8988T (cell line): ENCODE measurements at regions not wholly inside any gene's neighbourhood (a gene's known extent, or its start where the extent isn't known, plus 50 kb on each side); places are given as distances from the start of the nearest gene placed in this dataset.
"Not testable (repeated sequence)": the region's sequence is repeated elsewhere in the genome, so short reads cannot be mapped to it uniquely, and the experiment has no call there.

Experiments
- DNase-seq: peaks from one replicate; pipeline ENCODE4 v3.0.0; 2011

DNA sequence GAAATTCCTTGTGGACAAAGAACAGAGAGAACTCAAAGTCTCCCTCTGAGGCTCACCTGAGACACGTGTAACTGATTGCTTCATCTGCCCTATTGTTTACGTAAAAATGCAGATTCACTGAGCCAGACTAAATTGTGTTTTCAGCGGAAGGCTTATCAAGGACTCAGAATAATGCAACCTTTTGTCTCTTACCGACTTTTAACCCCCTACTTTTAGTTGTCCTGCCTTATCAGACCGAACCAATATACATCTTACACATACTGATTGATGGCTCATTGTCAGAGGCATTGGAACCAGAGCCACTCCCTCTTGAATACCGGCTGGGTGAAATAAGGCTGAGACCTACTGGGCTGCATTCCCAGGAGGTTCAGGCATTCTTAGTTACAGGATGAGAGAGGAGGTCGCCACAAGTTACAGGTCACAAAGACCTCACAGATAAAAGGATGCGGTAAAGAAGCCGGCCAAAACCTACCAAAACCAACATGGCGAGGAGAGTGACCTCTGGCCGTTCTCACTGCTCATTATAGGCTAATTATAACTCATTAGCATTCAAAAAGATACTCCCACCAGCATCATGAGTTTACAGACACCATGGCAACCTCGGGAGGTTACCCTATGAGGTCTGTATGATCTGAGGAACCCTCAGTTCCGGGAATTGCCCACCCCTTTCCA lies 95.5 kb upstream of the ZNF184 start:
- DNase-seq, result no peak

GRCh38 chr6:27565839-27566779 lies 93.2 kb upstream of the ZNF184 start:
- no peak for DNase-seq

GRCh38 chr6:27562027-27562410 lies 89.1 kb upstream of the ZNF184 start:
- no peak for DNase-seq

- no peak for DNase-seq
Observed at GRCh38 chr6:27558028-27558724, 85.3 kb upstream of the ZNF184 start.

DNA sequence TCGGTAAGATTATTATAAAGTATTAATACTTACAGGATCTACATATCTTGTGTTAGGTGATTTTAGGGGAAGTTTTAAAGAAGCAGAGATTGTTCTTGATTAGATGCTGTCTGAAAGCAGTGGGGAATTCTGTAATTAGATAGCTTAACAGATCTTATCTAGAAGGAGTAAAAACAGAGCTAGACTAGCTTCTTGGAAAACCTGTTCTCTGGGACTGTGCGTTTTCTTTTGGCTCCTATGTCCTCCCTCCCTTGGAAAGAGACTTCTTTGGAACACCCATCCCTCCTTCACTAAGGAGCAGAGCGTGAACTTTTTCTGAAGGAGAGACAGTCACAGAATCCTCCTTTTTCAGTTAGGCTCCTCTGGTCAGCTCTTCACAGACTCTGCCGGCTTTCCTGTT lies 83.5 kb upstream of the ZNF184 start:
- no peak for DNase-seq

DNA sequence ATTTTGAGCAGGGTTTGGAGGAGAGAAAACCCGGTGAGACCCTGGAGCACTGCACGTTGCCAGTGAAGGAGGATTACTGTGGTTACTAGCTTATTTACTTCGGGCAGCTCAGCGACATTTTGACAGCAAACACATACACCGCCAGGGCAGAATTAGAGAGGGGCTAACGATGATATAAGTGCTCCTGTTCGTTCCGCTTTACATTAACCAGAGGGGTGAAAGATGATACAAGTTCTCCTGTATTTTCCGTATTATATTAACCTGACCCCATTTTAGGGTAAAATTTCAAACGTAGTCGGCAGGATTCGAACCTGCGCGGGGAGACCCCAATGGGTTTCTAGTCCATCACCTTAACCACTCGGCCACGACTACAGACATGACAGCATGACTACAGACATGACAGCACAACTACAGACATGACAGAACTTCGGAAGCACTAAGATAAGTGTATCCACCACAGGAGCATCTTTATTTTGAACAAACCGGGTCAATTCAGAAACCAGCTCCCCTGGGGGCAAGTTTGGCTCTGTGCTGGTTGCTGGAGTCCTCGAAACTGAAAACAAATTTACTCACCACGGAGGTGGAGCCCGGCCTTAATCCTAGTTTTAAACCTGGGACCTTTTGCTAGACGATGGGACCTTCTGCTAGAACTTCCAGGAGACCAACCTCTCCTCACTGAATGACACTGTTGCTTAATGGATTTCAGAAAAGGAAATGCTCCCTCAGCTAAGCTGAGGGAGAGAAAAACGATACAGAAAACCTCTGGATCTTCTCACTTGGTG lies 80.4 kb upstream of the ZNF184 start:
- DNase-seq, result no peak

- no peak for DNase-seq
Observed at GRCh38 chr6:27551607-27552006, 78.7 kb upstream of the ZNF184 start.

DNA sequence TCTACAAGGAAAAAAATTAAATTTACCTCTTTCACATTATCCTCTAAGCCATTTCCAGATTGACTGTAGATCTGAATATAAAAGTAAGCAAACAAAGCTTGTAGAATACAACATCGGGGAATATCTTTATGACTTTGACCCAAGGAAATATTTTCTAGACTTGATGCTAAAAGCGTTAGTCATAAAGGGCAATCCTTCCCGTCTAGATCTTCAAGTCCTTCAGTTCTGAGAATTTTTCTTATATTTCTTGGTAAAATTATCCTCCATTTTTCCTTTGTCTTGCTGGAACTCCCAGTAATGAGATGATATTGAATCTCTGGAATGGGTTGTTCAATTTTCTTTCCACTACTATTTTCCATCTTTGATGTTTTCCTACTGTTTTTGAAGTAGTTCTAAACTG lies 77.8 kb upstream of the ZNF184 start:
- no peak for DNase-seq

DNA sequence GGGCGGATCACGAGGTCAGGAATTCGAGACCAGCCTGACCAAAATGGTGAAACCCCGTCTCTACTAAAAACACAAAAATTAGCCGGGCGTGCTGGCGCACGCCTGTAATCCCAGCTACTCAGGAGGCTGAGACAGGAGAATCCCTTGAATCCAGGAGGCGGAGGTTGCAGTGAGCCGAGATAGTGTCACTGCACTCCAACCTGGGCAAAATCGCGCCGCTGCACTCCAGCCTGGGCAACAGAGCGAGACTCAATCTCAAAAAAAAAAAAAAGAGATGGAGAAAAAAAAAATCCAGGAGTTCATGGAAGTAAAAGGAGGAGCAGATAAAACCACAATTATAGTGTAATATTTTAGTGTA lies 76.3 kb upstream of the ZNF184 start:
- DNase-seq, result not testable (repeated sequence)

GRCh38 chr6:27547157-27548075 lies 74.5 kb upstream of the ZNF184 start:
- DNase-seq, result no peak

DNA sequence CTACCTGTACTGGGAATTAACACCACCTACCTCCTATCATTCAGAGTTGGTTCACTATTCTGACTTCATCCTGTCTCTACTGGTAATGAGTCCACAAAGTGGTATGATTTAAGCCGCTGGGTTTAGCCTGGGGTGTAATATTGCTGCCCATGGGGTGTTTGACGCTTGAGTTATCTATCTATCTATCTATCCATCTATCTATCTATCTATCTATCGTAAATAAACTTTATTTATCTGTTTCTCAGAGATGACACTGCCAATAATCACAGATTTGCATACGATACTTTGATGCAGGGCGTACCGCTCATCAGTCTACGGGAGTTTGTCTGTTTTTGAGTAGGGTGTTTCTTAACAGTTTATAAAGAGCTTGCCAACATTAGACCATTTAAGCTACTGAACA lies 73.6 kb upstream of the ZNF184 start:
- no peak for DNase-seq

GRCh38 chr6:27545271-27546046 lies 72.6 kb upstream of the ZNF184 start:
- DNase-seq, result no peak

- no peak for DNase-seq
Observed at GRCh38 chr6:27544612-27545260, 71.8 kb upstream of the ZNF184 start.

DNA sequence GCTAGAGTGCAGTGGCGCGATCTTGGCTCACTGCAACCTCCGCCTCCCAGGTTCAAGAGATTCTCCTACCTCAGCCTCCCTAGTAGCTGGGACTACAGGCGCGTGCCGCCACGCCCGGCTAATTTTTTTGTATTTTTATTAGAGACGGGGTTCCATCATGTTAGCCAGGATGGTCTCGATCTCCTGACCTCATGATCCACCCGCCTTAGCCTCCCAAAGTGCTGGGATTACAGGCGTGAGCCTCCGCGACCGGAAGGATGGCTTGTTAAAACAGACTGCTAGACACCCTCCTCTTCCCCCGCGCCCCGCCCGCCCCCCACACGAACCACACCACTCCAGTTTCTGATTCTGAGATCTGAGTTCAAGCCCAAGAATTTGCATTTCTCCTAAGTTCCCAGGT lies 71.2 kb upstream of the ZNF184 start:
- DNase-seq, result not testable (repeated sequence)

- no peak for DNase-seq
Observed at GRCh38 chr6:27542485-27542884, 69.6 kb upstream of the ZNF184 start.

- no peak for DNase-seq
Observed at GRCh38 chr6:27541933-27542297, 69.0 kb upstream of the ZNF184 start.

- DNase-seq, result no peak
Observed at GRCh38 chr6:27541212-27541932, 68.5 kb upstream of the ZNF184 start.

- DNase-seq, result no peak
Observed at GRCh38 chr6:27539551-27539950, 66.6 kb upstream of the ZNF184 start.

GRCh38 chr6:27532820-27533538 lies 60.1 kb upstream of the ZNF184 start:
- no peak for DNase-seq
